ENCODE measurements at regions not wholly inside any gene's neighbourhood (a gene's known extent, or its start where the extent isn't known, plus 50 kb on each side); places are given as distances from the start of the nearest gene placed in this dataset.

- TF ChIP-seq CTCF (IDR thresholded peaks at IDR 0.05) (no peak), POLR2A (IDR thresholded peaks at IDR 0.05) (no peak)
Measured at GRCh38 chr13:27005976-27006518, 165.6 kb downstream of the USP12 start.
